G401 (cell line): ENCODE measurements at regions not wholly inside any gene's neighbourhood (a gene's known extent, or its start where the extent isn't known, plus 50 kb on each side); places are given as distances from the start of the nearest gene placed in this dataset.
"Not testable (repeated sequence)": the region's sequence is repeated elsewhere in the genome, so short reads cannot be mapped to it uniquely, and the experiment has no call there.

ENCODE experiments used
- DNase-seq: peaks from one replicate; pipeline ENCODE4 v3.0.0-alpha.2; 2015; ENCODE audit warnings: low spot score
- in situ Hi-C: cut with HindIII; loops from 2 replicates; pipeline ENCODE4 v1.10.0; 2016; ENCODE audit warnings: low sequenced_read_pairs, mixed read lengths

DNA sequence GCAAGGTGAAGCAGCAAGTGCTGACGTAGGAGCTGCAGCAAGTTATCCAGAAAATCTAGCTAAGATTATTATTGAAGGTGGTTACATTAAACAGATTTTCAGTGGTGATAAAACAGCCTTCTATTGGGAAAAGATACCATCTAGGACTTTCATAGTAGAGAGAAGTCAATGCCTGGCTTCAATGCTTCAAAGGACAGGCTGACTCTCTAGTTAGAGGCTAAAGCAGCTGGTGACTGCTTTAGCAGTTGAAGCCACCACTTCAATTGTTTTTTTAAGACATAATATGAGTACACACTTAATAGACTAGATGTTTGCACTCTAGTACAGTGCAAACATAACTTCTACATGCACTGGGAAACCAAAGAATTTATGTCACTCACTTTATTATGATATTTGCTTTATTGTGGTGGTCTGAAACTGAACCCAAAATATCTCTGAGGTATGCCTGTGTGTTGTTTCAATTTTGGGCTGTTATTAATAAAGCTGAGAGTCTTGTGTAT lies 1026.9 kb upstream of the FOXG1 start:
- in situ Hi-C loops, result no loop called here

GRCh38 chr14:27750114-27750513 lies 1016.5 kb upstream of the FOXG1 start:
- in situ Hi-C loops, result no loop called here
- DNase-seq, result no peak

More for the DNA sequence above, 1026.9 kb upstream of the FOXG1 start:
- no peak for DNase-seq

DNA sequence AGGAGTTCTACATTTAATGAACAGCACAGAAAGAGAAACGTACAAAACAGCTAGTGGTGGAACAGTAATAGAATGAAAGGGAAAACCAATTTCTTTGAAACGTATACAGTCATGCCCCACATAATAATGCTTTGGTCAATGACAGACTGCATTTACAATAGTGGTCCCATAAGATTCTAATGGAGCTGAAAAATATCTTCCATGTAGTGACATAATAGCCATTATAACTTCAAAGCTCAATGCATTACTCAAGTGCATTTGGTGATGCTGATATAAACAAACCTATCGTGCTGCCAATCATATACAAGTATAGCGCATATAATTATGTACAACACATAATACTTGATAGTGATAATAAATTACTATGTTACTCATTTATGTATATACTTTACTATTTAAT lies 1008.9 kb upstream of the FOXG1 start:
- DNase-seq, result not testable (repeated sequence)

DNA sequence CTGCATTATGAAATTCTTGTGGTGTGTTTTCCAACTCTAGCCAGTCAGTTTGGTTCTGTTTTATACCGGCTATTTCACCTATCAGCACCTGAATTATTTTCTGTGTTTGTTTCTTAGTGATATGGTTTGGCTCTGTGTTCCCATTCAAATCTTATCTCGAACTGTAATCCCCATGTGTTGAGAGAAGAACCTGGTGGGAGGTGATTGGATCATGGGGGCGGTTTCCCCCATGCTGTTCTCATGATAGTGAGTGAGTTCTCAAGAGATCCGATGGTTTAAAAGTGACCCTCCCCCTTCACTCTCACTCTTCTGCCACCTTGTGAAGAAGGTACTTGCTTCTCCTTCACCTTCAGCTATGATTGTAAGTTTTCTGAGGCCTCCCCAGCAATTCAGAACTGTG lies 1006.2 kb upstream of the FOXG1 start:
- in situ Hi-C loops, DNase-seq: not testable (repeated sequence)

More for the DNA sequence above, 1008.9 kb upstream of the FOXG1 start:
- in situ Hi-C loops, result not testable (repeated sequence)

- in situ Hi-C loops, result not testable (repeated sequence)
Measured at GRCh38 chr14:27799066-27800028, 967.2 kb upstream of the FOXG1 start.

DNA sequence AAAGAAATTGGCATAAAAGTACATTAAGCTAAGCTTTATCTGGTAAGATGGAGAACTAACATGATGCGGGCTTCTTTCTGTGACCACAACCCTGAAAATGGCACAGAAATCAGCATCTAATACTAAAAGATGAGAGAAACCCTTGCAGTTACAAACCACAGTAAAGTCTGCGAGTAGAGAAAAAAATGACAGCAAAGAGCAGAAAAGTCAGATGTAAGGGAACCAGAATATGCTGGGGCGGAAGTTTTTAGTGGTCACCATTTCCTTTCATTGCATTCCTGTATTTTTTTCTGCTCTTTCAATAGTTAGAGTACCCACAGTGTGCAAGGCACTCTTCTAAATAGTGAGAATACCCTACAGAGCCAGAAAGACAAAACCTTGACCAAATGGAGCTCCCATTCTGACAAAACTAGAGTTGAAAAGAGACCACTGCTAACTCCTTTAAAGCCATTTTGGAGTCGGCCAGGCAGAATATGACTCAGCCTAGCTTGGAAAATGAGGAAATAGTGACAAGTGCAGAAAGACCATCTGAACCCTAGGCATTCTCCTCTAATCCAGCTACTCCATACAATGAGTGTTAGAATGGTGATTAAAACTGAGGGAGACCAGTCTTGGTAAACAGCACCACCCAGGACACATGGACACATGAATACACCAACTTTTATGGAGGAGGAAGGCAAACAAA lies 948.7 kb upstream of the FOXG1 start:
- DNase-seq, in situ Hi-C loops: not testable (repeated sequence)

More at GRCh38 chr14:27799066-27800028, 967.2 kb upstream of the FOXG1 start:
- not testable (repeated sequence) for DNase-seq

- in situ Hi-C loops, DNase-seq: not testable (repeated sequence)
Measured at GRCh38 chr14:27826149-27826548, 940.4 kb upstream of the FOXG1 start.

DNA sequence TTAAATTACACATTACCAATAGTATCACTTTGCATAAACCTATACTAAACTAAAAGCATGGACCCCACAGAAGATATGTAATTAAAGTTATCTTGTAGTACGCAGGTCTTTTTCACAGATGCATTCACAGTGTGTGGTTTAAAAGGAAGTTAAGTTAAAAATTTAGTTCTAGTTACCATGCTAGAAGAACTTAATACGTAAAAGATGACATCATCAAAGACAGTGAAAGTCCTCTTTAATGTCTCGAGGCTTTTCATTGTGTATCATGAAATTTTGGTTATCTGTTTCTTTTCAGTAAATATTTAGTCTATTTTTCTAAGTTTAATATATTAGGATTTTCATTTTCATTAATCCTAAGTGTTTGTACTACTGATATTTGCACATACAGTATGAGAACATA lies 934.6 kb upstream of the FOXG1 start:
- in situ Hi-C loops, DNase-seq: not testable (repeated sequence)

- in situ Hi-C loops, DNase-seq: not testable (repeated sequence)
Measured at GRCh38 chr14:27833001-27833400, 933.6 kb upstream of the FOXG1 start.

DNA sequence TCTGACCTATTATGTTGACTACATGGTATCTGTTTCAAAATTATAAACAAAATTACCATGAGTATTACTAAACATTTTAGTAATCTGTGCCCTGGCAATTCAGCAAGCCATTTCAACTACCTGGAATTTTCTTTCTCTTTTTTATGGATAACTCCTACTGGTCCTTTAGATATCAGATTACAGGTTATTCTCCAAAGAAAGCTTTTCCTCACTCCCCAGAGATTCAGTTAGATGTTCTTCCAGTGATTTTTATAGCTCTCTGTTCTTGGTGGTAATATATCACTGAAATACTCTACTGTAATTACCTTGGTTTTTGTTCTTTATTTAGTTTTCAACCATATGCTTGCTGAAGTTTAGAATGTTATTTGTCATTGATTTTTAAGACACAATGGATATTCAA lies 930.2 kb upstream of the FOXG1 start:
- in situ Hi-C loops, result no loop called here
- no peak for DNase-seq

DNA sequence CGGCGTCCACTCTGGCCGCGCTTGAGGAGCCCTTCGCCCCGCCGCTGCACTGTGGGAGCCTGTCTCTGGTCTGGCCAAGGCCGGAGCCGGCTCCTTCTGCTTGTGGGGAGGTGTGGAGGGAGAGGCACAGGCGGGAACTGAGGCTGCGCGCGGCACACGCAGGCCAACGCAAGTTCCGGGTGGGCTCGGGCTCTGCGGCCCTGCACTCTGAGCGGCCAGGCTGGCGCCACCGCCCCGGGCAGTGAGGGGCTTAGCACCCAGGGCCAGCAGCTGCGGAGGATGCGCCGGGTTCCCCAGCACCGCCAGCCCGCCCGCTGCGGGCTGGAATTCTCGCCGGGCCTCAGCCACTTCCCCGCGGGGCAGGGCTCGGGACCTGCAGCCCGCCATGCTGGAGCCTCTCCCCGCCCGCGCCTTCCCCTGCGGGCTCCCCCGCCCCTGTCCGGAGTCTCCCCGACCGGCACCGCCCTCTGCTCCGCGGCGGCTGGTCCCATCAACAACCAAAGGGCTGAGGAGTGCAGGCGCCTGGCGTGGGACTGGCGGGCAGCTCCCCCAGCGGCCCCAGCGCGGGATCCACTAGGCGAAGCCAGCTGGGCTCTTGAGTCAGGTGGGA lies 921.2 kb upstream of the FOXG1 start:
- no peak for DNase-seq
- in situ Hi-C loops, result no loop called here

DNA sequence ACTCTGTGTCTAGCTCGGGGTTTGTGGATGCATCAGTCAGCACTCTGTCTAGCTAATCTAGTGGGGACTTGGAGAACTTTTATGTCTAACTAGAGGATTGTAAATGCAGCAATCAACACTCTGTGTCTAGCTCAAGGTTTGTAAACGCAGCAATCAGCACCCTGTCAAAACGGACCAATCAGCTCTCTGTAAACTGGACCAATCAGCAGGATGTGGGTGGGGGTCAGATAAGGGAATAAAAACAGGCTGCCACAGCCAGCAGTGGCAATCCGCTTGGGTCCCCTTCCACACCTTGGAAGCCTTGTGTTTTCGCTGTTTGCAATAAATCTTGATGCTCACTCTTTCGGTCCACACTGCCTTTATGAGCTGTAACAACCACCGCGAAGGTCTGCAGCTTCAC lies 920.7 kb upstream of the FOXG1 start:
- no peak for DNase-seq
- in situ Hi-C loops, result no loop called here

GRCh38 chr14:27847480-27847879 lies 919.1 kb upstream of the FOXG1 start:
- in situ Hi-C loops, DNase-seq: not testable (repeated sequence)

- in situ Hi-C loops, DNase-seq: not testable (repeated sequence)
Measured at GRCh38 chr14:27849193-27849592, 917.4 kb upstream of the FOXG1 start.

- no peak for DNase-seq
- in situ Hi-C loops, result no loop called here
Measured at GRCh38 chr14:27862684-27863083, 903.9 kb upstream of the FOXG1 start.

GRCh38 chr14:27863166-27863565 lies 903.4 kb upstream of the FOXG1 start:
- DNase-seq, result no peak
- in situ Hi-C loops, result no loop called here

GRCh38 chr14:27881063-27881462 lies 885.5 kb upstream of the FOXG1 start:
- in situ Hi-C loops, result no loop called here
- no peak for DNase-seq

GRCh38 chr14:27881646-27882045 lies 884.9 kb upstream of the FOXG1 start:
- in situ Hi-C loops, result no loop called here
- DNase-seq, result no peak

GRCh38 chr14:27886256-27886655 lies 880.3 kb upstream of the FOXG1 start:
- DNase-seq, result no peak
- in situ Hi-C loops, result no loop called here

DNA sequence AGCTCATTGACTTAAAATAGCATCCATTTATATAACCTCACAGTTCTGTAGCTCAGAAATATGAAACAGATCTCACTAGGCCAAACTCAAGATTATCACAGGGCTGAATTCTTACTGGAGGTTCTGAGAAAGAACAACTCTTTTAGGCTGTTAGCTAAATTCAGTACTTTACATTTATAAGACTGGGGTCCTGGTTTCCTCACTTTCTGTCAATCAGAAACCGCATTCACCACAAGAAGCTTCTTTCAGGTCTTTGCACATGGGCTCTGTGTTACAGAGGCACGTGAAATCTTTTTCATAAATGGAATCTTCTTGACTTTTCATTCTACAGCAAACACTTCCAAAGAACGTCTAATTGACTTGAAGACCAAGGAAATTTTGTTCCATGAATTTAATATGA lies 876.3 kb upstream of the FOXG1 start:
- DNase-seq, result no peak
- in situ Hi-C loops, result no loop called here
